HG03175 (cell line): ENCODE measurements at regions not wholly inside any gene's neighbourhood (a gene's known extent, or its start where the extent isn't known, plus 50 kb on each side); places are given as distances from the start of the nearest gene placed in this dataset.
"Not testable (repeated sequence)": the region's sequence is repeated elsewhere in the genome, so short reads cannot be mapped to it uniquely, and the experiment has no call there.

ENCODE experiments used
- ATAC-seq: cut with Tn5 transposase; IDR thresholded peaks from one replicate; pipeline ENCODE4 v1.9.1; 2021; ENCODE audit warnings: mild to moderate bottlenecking, moderate library complexity; ENCODE audit not compliant: unreplicated experiment

- no peak for ATAC-seq
Observed at GRCh38 chr7:47093320-47094234, 488.3 kb downstream of the TNS3 start.

GRCh38 chr7:47092336-47092735, 489.6 kb downstream of the TNS3 start:
- ATAC-seq = no peak

GRCh38 chr7:47091141-47091540, 490.8 kb downstream of the TNS3 start:
- ATAC-seq = no peak

GRCh38 chr7:47089461-47089860, 492.4 kb downstream of the TNS3 start:
- ATAC-seq = no peak

GRCh38 chr7:47089068-47089417, 492.9 kb downstream of the TNS3 start:
- ATAC-seq = no peak

- peak; percentile 67 for ATAC-seq
Observed at GRCh38 chr7:47088329-47089067, 493.4 kb downstream of the TNS3 start.

GRCh38 chr7:47087866-47088265, 494.0 kb downstream of the TNS3 start:
- no peak for ATAC-seq

GRCh38 chr7:47085491-47086275, 496.2 kb downstream of the TNS3 start:
- ATAC-seq = no peak

GRCh38 chr7:47083476-47084250, 498.2 kb downstream of the TNS3 start:
- ATAC-seq = no peak

GRCh38 chr7:47080816-47081215, 501.1 kb downstream of the TNS3 start:
- no peak for ATAC-seq

- ATAC-seq = no peak
Observed at GRCh38 chr7:47078241-47078640, 503.7 kb downstream of the TNS3 start.

- ATAC-seq = no peak
Observed at GRCh38 chr7:47074702-47075153, 507.2 kb downstream of the TNS3 start.

GRCh38 chr7:47073284-47073683, 508.6 kb downstream of the TNS3 start:
- ATAC-seq = no peak

- no peak for ATAC-seq
Observed at GRCh38 chr7:47071866-47072265, 510.0 kb downstream of the TNS3 start.

GRCh38 chr7:47069385-47070076, 512.4 kb downstream of the TNS3 start:
- ATAC-seq = no peak

- no peak for ATAC-seq
Observed at GRCh38 chr7:47066976-47067614, 514.8 kb downstream of the TNS3 start.

- ATAC-seq = no peak
Observed at GRCh38 chr7:47056731-47057130, 525.2 kb downstream of the TNS3 start.

GRCh38 chr7:47052541-47053208, 529.2 kb downstream of the TNS3 start:
- not testable (repeated sequence) for ATAC-seq

- no peak for ATAC-seq
Observed at GRCh38 chr7:47049234-47049774, 532.6 kb downstream of the TNS3 start.
